Nephron progenitor cell (in vitro differentiated cells): ENCODE measurements at regions not wholly inside any gene's neighbourhood (a gene's known extent, or its start where the extent isn't known, plus 50 kb on each side); places are given as distances from the start of the nearest gene placed in this dataset.

ENCODE experiments used
- DNase-seq: peaks from one replicate; pipeline ENCODE4 v3.0.0; 2021
- H3K27ac Mint-ChIP-seq: 2 replicates; pipeline ENCODE4 v1.8.0; 2021; ENCODE audit warnings: mild to moderate bottlenecking, moderate library complexity, mixed read lengths
- H3K27me3 Mint-ChIP-seq: 2 replicates; pipeline ENCODE4 v1.8.0; 2021; ENCODE audit warnings: mild to moderate bottlenecking, low read depth, mixed read lengths; ENCODE audit not compliant: poor library complexity
- H3K36me3 Mint-ChIP-seq: 2 replicates; pipeline ENCODE4 v1.8.0; 2021; ENCODE audit warnings: low read depth, mixed read lengths
- H3K4me1 Mint-ChIP-seq: 2 replicates; pipeline ENCODE4 v1.8.0; 2021; ENCODE audit warnings: mixed read lengths
- H3K4me3 Mint-ChIP-seq: 2 replicates; pipeline ENCODE4 v1.8.0; 2021; ENCODE audit warnings: mild to moderate bottlenecking, moderate library complexity, mixed read lengths
- H3K9me3 Mint-ChIP-seq: 2 replicates; pipeline ENCODE4 v1.8.0; 2021; ENCODE audit warnings: mild to moderate bottlenecking, moderate library complexity, mixed read lengths
- TF ChIP-seq, protein P1 (sequence below): fragments of 200-600 bp; sonication (generic); IDR thresholded peaks from 2 replicates; pipeline ENCODE4 v1.5.0; 2021; ENCODE audit warnings: antibody characterized with exemption

GRCh38 chr4:60195256-60195655 lies 1004.9 kb upstream of the ADGRL3 start:
- TF ChIP-seq, protein P1, sequence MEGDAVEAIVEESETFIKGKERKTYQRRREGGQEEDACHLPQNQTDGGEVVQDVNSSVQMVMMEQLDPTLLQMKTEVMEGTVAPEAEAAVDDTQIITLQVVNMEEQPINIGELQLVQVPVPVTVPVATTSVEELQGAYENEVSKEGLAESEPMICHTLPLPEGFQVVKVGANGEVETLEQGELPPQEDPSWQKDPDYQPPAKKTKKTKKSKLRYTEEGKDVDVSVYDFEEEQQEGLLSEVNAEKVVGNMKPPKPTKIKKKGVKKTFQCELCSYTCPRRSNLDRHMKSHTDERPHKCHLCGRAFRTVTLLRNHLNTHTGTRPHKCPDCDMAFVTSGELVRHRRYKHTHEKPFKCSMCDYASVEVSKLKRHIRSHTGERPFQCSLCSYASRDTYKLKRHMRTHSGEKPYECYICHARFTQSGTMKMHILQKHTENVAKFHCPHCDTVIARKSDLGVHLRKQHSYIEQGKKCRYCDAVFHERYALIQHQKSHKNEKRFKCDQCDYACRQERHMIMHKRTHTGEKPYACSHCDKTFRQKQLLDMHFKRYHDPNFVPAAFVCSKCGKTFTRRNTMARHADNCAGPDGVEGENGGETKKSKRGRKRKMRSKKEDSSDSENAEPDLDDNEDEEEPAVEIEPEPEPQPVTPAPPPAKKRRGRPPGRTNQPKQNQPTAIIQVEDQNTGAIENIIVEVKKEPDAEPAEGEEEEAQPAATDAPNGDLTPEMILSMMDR = no peak
- H3K27me3 Mint-ChIP-seq = no peaks in the 10 kb centered on the region
- no peaks in the 10 kb centered on the region for H3K36me3 Mint-ChIP-seq
- no peaks in the 10 kb centered on the region for H3K4me1 Mint-ChIP-seq
- peaks cover 23% of the 10 kb centered on the region for H3K9me3 Mint-ChIP-seq
- no peak overlapping the region for H3K27ac Mint-ChIP-seq
- DNase-seq = no peak
- no peak overlapping the region for H3K4me3 Mint-ChIP-seq

DNA sequence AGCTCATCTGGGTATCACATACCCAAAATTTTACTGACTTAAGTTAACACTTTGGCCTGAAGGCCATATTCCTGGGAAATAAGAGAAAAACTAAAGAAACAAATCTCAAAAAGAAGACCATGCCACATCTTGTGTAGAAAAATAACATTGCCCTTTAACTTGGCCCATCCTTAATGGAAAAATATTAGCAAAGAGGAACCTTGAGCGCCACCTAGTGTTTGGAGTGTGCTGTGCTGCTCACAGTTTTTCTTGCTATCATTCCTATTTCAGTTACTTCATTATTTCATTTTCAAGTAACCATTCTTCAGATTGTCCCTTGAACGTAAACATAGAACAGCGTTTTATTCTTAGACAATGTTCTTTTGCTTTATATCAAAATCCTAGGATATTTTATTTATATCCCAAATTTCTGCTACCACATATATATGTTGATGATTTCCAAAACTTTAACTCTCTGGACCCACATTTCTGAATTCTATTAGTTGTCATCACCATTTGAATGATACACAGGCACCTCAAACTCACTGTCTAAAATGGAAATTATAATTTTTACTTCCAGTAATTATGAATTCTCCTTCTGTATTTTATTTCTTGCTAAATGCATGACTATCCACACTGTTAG lies 999.0 kb upstream of the ADGRL3 start:
- no peaks in the 10 kb centered on the region for H3K9me3 Mint-ChIP-seq
- DNase-seq = peak; percentile 74
- H3K27ac Mint-ChIP-seq = no peak overlapping the region
- no peak overlapping the region for H3K4me3 Mint-ChIP-seq
- H3K4me1 Mint-ChIP-seq = no peaks in the 10 kb centered on the region
- H3K36me3 Mint-ChIP-seq = no peaks in the 10 kb centered on the region
- H3K27me3 Mint-ChIP-seq = no peaks in the 10 kb centered on the region
- TF ChIP-seq, protein P1 = peak; percentile 94

GRCh38 chr4:60209588-60209987 lies 990.5 kb upstream of the ADGRL3 start:
- TF ChIP-seq, protein P1 = no peak
- peaks cover 22% of the 10 kb centered on the region for H3K9me3 Mint-ChIP-seq
- DNase-seq = no peak
- H3K27ac Mint-ChIP-seq = no peak overlapping the region
- peaks cover 5% of the 10 kb centered on the region for H3K36me3 Mint-ChIP-seq
- H3K4me1 Mint-ChIP-seq = no peaks in the 10 kb centered on the region
- H3K4me3 Mint-ChIP-seq = no peak overlapping the region
- no peaks in the 10 kb centered on the region for H3K27me3 Mint-ChIP-seq

DNA sequence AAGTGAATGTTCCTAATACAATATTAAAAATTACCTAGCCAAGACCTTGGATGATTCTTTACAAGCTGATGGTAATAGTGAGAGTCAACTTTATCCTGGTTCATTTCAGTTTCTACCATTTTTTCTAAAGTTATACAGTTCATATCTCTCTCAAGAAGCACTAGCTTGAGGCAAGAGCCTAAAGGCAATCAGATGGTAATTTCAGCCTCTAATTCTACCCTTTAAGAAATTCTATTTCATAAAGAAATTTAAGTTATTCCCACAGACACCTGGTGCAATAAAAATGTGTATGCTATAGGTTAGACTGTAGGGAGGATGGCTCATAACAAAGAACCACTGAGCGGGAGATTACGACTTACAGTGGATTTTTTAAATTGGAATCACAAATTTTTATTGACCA lies 984.2 kb upstream of the ADGRL3 start:
- no peaks in the 10 kb centered on the region for H3K36me3 Mint-ChIP-seq
- TF ChIP-seq, protein P1 = no peak
- H3K27ac Mint-ChIP-seq = no peak overlapping the region
- DNase-seq = no peak
- H3K4me1 Mint-ChIP-seq = no peaks in the 10 kb centered on the region
- H3K4me3 Mint-ChIP-seq = no peak overlapping the region
- H3K9me3 Mint-ChIP-seq = no peaks in the 10 kb centered on the region
- no peaks in the 10 kb centered on the region for H3K27me3 Mint-ChIP-seq

DNA sequence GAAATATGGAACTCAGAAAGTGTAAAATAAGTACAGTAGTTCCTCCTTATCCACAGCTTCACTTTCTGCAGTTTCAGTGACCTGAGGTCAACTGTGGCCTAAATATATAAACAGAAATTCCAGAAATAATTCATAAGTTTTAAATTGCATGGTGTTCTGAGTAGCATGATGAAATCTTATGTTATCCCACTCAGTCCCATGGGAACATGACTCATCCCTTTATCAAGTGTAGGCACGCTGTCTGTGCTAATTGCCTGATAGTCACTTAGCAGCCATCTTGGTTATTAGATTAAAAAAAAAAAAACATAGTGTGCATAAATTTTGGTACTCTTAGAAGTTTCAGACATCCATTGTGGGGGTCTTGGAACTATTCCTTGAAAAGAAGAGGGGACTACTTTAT lies 983.4 kb upstream of the ADGRL3 start:
- TF ChIP-seq, protein P1 = no peak
- no peak for DNase-seq
- H3K36me3 Mint-ChIP-seq = no peaks in the 10 kb centered on the region
- no peaks in the 10 kb centered on the region for H3K27me3 Mint-ChIP-seq
- no peaks in the 10 kb centered on the region for H3K4me1 Mint-ChIP-seq
- H3K9me3 Mint-ChIP-seq = no peaks in the 10 kb centered on the region
- H3K27ac Mint-ChIP-seq = no peak overlapping the region
- H3K4me3 Mint-ChIP-seq = no peak overlapping the region

GRCh38 chr4:60221866-60222265 lies 978.3 kb upstream of the ADGRL3 start:
- Mint-ChIP-seq H3K27me3 (no peaks in the 10 kb centered on the region), H3K9me3 (no peaks in the 10 kb centered on the region)

More at GRCh38 chr4:60221866-60222265, 978.3 kb upstream of the ADGRL3 start:
- H3K4me1 Mint-ChIP-seq = no peaks in the 10 kb centered on the region
- TF ChIP-seq, protein P1 = no peak
- no peak for DNase-seq
- no peak overlapping the region for H3K4me3 Mint-ChIP-seq
- no peaks in the 10 kb centered on the region for H3K36me3 Mint-ChIP-seq
- no peak overlapping the region for H3K27ac Mint-ChIP-seq
